Muscle layer of duodenum (tissue), 2 donors: ENCODE measurements at regions not wholly inside any gene's neighbourhood (a gene's known extent, or its start where the extent isn't known, plus 50 kb on each side); places are given as distances from the start of the nearest gene placed in this dataset.

Experiments used
- H3K27ac ChIP-seq: one replicate; pipeline ENCODE4 v1.7.0; 2013; ENCODE audit warnings: mild to moderate bottlenecking, low read length
- H3K27me3 ChIP-seq: one replicate; pipeline ENCODE4 v1.7.0; 2013; ENCODE audit warnings: low read depth, mild to moderate bottlenecking, control low read depth, low read length
- H3K36me3 ChIP-seq, 2 donors: one replicate each; pipeline ENCODE4 v1.7.0; 2013; ENCODE audit warnings: low read length in 2 of 2, control low read depth in 1 of 2, mild to moderate bottlenecking in 1 of 2; ENCODE audit not compliant: insufficient read depth in 2 of 2, control insufficient read depth in 1 of 2
- H3K4me1 ChIP-seq, 2 donors: one replicate each; pipeline ENCODE4 v1.7.0; 2013; ENCODE audit warnings: low read length in 2 of 2, mild to moderate bottlenecking in 2 of 2, control low read depth in 1 of 2, moderate library complexity in 1 of 2; ENCODE audit not compliant: insufficient read depth in 2 of 2, control insufficient read depth in 1 of 2
- H3K4me3 ChIP-seq, 2 donors: one replicate each; pipeline ENCODE4 v1.7.0; 2013; ENCODE audit warnings: low read length in 2 of 2, low read depth in 1 of 2, mild to moderate bottlenecking in 1 of 2
- H3K9me3 ChIP-seq, 2 donors: one replicate each; pipeline ENCODE4 v1.7.0; 2013; ENCODE audit warnings: low read length in 2 of 2, control low read depth in 1 of 2, mild to moderate bottlenecking in 1 of 2; ENCODE audit not compliant: control insufficient read depth in 1 of 2
- donor health status: healthy.

- no peaks in the 10 kb centered on the region for H3K27me3 ChIP-seq
- H3K9me3 ChIP-seq, result peaks cover 0 to 2% of the 10 kb centered on the region in 2 donors
- H3K4me1 ChIP-seq, result no peaks in the 10 kb centered on the region
- no peak overlapping the region for H3K27ac ChIP-seq
- no peaks in the 10 kb centered on the region for H3K36me3 ChIP-seq
- H3K4me3 ChIP-seq, result no peak overlapping the region
Observed at GRCh38 chr11:27871056-27871455, 170.8 kb upstream of the BDNF start.

GRCh38 chr11:27869701-27870100, 169.4 kb upstream of the BDNF start:
- no peaks in the 10 kb centered on the region for H3K36me3 ChIP-seq
- no peaks in the 10 kb centered on the region for H3K27me3 ChIP-seq
- no peaks in the 10 kb centered on the region for H3K4me1 ChIP-seq
- H3K4me3 ChIP-seq, result no peak overlapping the region
- peaks cover 0 to 2% of the 10 kb centered on the region in 2 donors for H3K9me3 ChIP-seq
- no peak overlapping the region for H3K27ac ChIP-seq

GRCh38 chr11:27868709-27869108, 168.5 kb upstream of the BDNF start:
- Histone ChIP-seq H3K9me3 (peaks cover 0 to 2% of the 10 kb centered on the region in 2 donors), H3K4me3 (no peak overlapping the region), H3K4me1 (no peaks in the 10 kb centered on the region), H3K36me3 (no peaks in the 10 kb centered on the region), H3K27me3 (no peaks in the 10 kb centered on the region), H3K27ac (no peak overlapping the region)

GRCh38 chr11:27868226-27868625, 168.0 kb upstream of the BDNF start:
- H3K9me3 ChIP-seq, result peaks cover 0 to 2% of the 10 kb centered on the region in 2 donors
- H3K27me3 ChIP-seq, result no peaks in the 10 kb centered on the region
- H3K36me3 ChIP-seq, result no peaks in the 10 kb centered on the region
- H3K4me3 ChIP-seq, result no peak overlapping the region
- H3K4me1 ChIP-seq, result no peaks in the 10 kb centered on the region
- no peak overlapping the region for H3K27ac ChIP-seq

GRCh38 chr11:27865105-27865504, 164.8 kb upstream of the BDNF start:
- Histone ChIP-seq H3K4me1 (no peaks in the 10 kb centered on the region), H3K36me3 (no peaks in the 10 kb centered on the region), H3K27ac (no peak overlapping the region), H3K9me3 (no peaks in the 10 kb centered on the region), H3K27me3 (no peaks in the 10 kb centered on the region), H3K4me3 (no peak overlapping the region)

GRCh38 chr11:27864611-27865010, 164.4 kb upstream of the BDNF start:
- Histone ChIP-seq H3K27me3 (no peaks in the 10 kb centered on the region), H3K4me3 (no peak overlapping the region), H3K27ac (no peak overlapping the region), H3K36me3 (no peaks in the 10 kb centered on the region), H3K9me3 (no peaks in the 10 kb centered on the region), H3K4me1 (no peaks in the 10 kb centered on the region)

GRCh38 chr11:27864091-27864491, 163.8 kb upstream of the BDNF start:
- Histone ChIP-seq H3K27me3 (no peaks in the 10 kb centered on the region), H3K9me3 (no peaks in the 10 kb centered on the region), H3K4me1 (no peaks in the 10 kb centered on the region), H3K27ac (no peak overlapping the region), H3K36me3 (no peaks in the 10 kb centered on the region), H3K4me3 (no peak overlapping the region)

GRCh38 chr11:27863637-27864036, 163.4 kb upstream of the BDNF start:
- H3K36me3 ChIP-seq, result no peaks in the 10 kb centered on the region
- H3K27ac ChIP-seq, result no peak overlapping the region
- no peaks in the 10 kb centered on the region for H3K4me1 ChIP-seq
- no peaks in the 10 kb centered on the region for H3K27me3 ChIP-seq
- no peak overlapping the region for H3K4me3 ChIP-seq
- no peaks in the 10 kb centered on the region for H3K9me3 ChIP-seq

- Histone ChIP-seq H3K9me3 (no peaks in the 10 kb centered on the region), H3K4me3 (no peak overlapping the region), H3K4me1 (no peaks in the 10 kb centered on the region), H3K36me3 (no peaks in the 10 kb centered on the region), H3K27ac (no peak overlapping the region), H3K27me3 (no peaks in the 10 kb centered on the region)
Observed at GRCh38 chr11:27861706-27862430, 161.6 kb upstream of the BDNF start.

GRCh38 chr11:27860811-27861210, 160.6 kb upstream of the BDNF start:
- Histone ChIP-seq H3K36me3 (no peaks in the 10 kb centered on the region), H3K27ac (no peak overlapping the region), H3K27me3 (no peaks in the 10 kb centered on the region), H3K4me3 (no peak overlapping the region), H3K9me3 (no peaks in the 10 kb centered on the region), H3K4me1 (no peaks in the 10 kb centered on the region)

GRCh38 chr11:27858866-27859265, 158.6 kb upstream of the BDNF start:
- no peaks in the 10 kb centered on the region for H3K36me3 ChIP-seq
- H3K4me3 ChIP-seq, result no peak overlapping the region
- no peak overlapping the region for H3K27ac ChIP-seq
- no peaks in the 10 kb centered on the region for H3K9me3 ChIP-seq
- H3K4me1 ChIP-seq, result no peaks in the 10 kb centered on the region
- no peaks in the 10 kb centered on the region for H3K27me3 ChIP-seq

GRCh38 chr11:27857588-27857987, 157.3 kb upstream of the BDNF start:
- Histone ChIP-seq H3K27ac (no peak overlapping the region), H3K4me1 (no peaks in the 10 kb centered on the region), H3K4me3 (no peak overlapping the region), H3K36me3 (no peaks in the 10 kb centered on the region), H3K9me3 (no peaks in the 10 kb centered on the region), H3K27me3 (no peaks in the 10 kb centered on the region)
